ENCODE measurements at regions not wholly inside any gene's neighbourhood (a gene's known extent, or its start where the extent isn't known, plus 50 kb on each side); places are given as distances from the start of the nearest gene placed in this dataset.

GRCh38 chr1:221246067-221246466 is 366.8 kb downstream of the HLX start:
- no peak for TF ChIP-seq CTCF (IDR thresholded peaks at IDR 0.05 in 8 of 11, conservative IDR thresholded peaks at IDR 0.05 in 3 of 11)
- no peak for TF ChIP-seq POLR2A (IDR thresholded peaks at IDR 0.05)

Measured in spleen (tissue), 7 donors.